GM18951 (cell line): ENCODE measurements at regions not wholly inside any gene's neighbourhood (a gene's known extent, or its start where the extent isn't known, plus 50 kb on each side); places are given as distances from the start of the nearest gene placed in this dataset.
"Not testable (repeated sequence)": the region's sequence is repeated elsewhere in the genome, so short reads cannot be mapped to it uniquely, and the experiment has no call there.

Experiments
- POLR2A ChIP-seq: IDR thresholded peaks from 4 replicates; pipeline ENCODE4 v1.6.1; 2011; ENCODE audit warnings: mild to moderate bottlenecking; ENCODE audit not compliant: insufficient read length, insufficient read depth; ENCODE audit errors: extremely low read depth
- in situ Hi-C: fragments of 300-500 bp; cut with MboI; formaldehyde crosslinking; loops from one replicate; pipeline ENCODE4 v1.12.0; 2022; ENCODE audit warnings: low sequenced_read_pairs, mixed read lengths, inconsistent platforms; ENCODE audit not compliant: unreplicated experiment

DNA sequence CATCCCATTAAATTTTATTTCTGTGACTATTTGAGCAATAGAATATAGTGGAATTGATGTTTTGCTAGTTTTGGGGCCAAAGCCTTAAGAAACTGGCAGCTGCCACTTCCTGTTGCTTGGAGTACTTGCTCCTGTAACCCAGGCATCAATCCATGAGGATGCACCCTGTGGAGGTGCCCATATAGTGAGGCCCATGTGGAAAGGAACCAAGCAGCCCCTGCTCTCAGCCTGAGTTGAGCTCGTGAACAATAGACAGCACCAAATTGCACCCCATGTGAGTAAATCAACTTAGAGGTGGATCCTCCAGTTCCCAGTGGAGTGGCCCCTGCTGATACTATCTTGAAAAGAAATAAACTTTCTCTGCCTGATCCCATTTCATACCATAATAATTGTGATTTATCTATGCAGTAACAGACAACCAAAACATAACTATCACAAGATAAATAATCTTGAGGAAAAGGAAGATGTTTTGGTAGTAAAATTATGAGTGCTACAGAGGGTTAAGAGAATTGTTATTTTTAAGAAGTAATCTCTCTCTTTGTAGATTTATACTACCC is 481.9 kb downstream of the TBC1D32 start:
- in situ Hi-C loops: no loop called here
- no peak for TF ChIP-seq POLR2A

GRCh38 chr6:120826253-120826652 is 508.0 kb downstream of the TBC1D32 start:
- in situ Hi-C loops: no loop called here
- TF ChIP-seq POLR2A: no peak

GRCh38 chr6:120816794-120817193 is 517.5 kb downstream of the TBC1D32 start:
- in situ Hi-C loops: no loop called here
- no peak for TF ChIP-seq POLR2A

- in situ Hi-C loops: no loop called here
- no peak for TF ChIP-seq POLR2A
Measured at GRCh38 chr6:120805276-120805675, 529.0 kb downstream of the TBC1D32 start.

DNA sequence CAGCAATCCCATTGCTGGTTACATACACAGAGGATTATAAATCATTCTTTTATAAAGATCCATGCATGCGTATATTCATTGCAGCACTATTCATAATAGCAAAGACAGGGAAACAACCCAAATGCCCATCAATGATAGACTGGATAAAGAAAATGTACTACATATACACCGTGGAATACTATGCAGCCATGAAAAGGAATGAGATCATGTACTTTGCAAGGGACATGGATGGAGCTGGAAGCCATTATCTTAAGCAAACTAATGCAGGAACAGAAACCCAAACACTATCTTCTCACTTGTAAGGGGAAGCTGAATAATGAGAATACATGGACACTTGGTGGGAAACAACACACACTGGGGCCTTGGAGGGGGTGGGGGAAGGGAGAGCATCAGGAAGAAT is 529.7 kb downstream of the TBC1D32 start:
- TF ChIP-seq POLR2A: no peak
- in situ Hi-C loops: no loop called here

GRCh38 chr6:120786682-120787081 is 547.6 kb downstream of the TBC1D32 start:
- no peak for TF ChIP-seq POLR2A
- in situ Hi-C loops: no loop called here

DNA sequence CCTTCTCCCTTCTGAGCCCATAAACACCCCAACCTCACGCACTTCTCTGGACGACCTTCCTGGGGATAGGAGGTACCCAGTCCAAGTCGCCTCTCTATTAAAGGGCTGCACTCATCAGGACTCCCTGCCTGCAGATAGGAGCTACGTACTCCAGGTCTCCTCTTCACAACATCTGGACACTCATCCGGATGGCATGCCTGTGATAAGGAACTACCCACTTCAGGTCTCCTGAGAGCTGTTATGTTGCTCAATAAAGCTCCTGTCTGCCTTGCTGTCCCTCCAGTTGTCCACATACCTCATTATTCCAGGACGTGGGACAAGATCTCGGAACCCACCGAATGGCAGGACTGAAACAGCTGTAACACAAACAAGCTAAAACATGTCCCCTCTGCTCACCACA is 548.0 kb downstream of the TBC1D32 start:
- TF ChIP-seq POLR2A: no peak
- in situ Hi-C loops: no loop called here

DNA sequence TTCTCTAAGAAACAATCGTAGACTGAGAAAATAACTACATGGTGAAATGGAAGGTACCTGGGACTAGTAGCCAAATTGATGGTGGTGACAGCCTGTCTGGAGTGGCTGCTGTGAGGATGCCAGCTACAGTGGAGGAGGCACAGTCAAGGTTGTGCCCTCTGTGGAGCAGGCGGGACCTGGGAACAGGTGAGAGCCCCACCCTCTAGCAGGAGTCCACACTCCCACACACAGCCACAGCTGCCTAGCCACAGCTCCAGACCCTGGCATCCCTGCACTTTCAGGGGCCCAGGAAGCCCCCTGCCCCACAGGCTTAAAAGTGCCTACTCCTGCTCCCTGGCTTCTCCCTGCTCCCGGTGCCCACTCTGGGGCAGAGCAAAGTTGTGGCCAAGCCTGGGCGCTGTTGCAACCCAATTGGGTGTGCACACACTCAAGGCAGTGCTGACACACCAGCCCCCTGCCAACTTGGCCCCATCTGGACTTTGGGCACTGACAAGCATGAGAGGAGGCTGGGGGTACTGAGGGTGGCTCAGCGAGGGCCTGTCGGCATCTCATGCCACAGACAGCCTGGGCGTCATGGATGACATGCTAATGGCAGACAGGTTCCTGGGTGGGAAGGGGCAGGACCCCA is 548.7 kb downstream of the TBC1D32 start:
- in situ Hi-C loops: no loop called here
- TF ChIP-seq POLR2A: no peak

- in situ Hi-C loops: no loop called here
- TF ChIP-seq POLR2A: no peak
Measured at GRCh38 chr6:120779441-120779840, 554.8 kb downstream of the TBC1D32 start.

DNA sequence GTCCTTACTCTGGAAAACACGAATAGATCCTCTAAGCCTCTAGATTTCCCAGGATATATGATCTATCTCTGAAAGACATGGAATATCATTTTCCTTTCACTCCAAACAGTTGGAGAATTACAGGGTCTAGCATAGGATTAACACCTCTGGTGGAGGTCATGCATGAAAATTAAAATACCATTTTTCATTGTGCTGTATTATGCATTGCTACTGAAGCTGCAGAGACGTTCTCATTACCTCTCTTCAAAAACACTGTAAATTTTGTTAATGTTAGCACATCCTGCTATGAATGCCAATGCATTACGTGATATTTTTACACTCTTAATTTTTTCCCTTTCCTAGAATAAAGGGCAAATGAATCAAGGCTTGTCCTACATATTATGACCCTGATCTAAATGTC is 558.6 kb downstream of the TBC1D32 start:
- in situ Hi-C loops: no loop called here
- no peak for TF ChIP-seq POLR2A

DNA sequence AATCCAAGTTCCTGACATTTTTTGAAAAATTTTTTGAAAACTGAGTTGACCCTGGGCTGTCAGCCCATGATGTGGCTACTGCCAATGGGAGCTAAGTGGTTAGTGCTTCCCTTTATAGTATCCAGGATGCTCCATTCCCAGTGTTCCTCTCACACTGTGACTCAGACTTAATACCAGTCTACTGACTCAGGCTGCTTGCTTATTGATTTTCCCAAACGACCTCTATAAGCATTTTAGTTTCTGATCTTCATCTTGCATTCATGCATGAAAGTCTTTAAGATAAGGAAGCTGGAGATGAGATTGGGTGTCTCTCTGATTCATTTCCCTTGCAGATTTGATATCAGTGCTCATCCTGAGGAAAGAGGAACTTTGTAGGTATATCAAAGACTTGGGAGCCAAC is 560.0 kb downstream of the TBC1D32 start:
- in situ Hi-C loops: no loop called here
- no peak for TF ChIP-seq POLR2A

DNA sequence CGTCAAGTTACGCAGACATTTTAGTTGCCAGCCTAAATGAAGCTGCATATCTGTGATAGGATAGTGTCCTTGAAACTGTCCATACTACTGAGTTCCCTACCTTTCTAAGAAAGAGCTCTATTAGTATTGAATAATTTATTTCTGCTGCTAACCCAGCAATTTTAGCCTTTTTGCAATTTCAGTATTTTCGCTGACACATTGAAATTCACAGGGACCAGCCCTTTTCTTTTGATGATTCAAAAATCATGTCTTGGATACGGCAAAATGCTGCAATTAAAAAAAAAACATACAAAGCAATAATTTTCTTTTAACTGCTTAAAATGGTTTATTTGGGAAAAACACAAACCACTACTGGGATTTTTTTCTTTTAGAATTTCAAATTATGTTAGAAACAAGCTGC is 563.3 kb downstream of the TBC1D32 start:
- in situ Hi-C loops: no loop called here
- no peak for TF ChIP-seq POLR2A

- in situ Hi-C loops: no loop called here
- TF ChIP-seq POLR2A: no peak
Measured at GRCh38 chr6:120764312-120764711, 570.0 kb downstream of the TBC1D32 start.

DNA sequence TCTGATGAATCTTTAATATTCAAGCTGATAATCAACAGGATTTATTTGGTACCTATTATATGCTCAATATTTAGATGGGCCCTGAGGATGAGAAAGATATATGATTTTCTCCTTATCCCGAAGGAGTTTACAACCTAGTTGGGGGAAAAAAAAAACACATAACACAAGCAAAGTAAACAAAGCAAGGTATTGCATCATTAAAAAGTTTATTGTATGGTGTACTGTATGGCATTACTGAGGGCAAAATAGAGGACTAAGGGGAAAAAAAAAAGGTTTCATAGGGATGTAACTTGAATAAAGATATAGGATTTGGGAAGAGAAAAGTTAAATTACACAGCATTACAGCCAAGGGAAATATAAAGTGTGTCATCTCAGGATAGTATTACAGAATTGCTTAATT is 574.7 kb downstream of the TBC1D32 start:
- in situ Hi-C loops: no loop called here
- no peak for TF ChIP-seq POLR2A

DNA sequence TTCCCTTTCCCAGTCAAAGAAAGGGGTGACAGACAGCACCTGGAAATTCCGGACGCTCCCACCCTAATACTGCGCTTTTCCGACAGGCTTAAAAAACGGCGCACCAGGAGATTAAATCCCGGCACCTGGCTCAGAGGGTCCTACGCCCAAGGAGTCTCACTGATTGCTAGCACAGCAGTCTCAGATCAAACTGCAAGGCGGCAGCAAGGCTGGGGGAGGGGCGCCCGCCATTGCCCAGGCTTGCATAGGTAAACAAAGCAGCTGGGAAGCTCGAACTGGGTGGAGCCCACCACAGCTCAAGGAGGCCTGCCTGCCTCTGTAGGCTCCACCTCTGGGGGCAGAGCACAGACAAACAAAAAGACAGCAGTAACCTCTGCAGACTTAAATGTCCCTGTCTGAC is 585.7 kb downstream of the TBC1D32 start:
- in situ Hi-C loops: not testable (repeated sequence)
